Spleen (tissue), 11 donors: ENCODE measurements at regions not wholly inside any gene's neighbourhood (a gene's known extent, or its start where the extent isn't known, plus 50 kb on each side); places are given as distances from the start of the nearest gene placed in this dataset.
"Not testable (repeated sequence)": the region's sequence is repeated elsewhere in the genome, so short reads cannot be mapped to it uniquely, and the experiment has no call there.

Experiments used
- DNase-seq: peaks from one replicate; pipeline ENCODE4 v3.0.0-alpha.2; 2020
- H3K27ac ChIP-seq, 8 donors: fragments of 200-600 bp; sonication (generic) in 7 of 8; 1 replicate in 4 of 8; 2 replicates in 4 of 8; pipeline versions ENCODE4 v1.5.0 to v1.8.0; 2016 to 2021; ENCODE audit warnings: inconsistent platforms in 4 of 8, mild to moderate bottlenecking in 4 of 8, moderate library complexity in 1 of 8
- H3K27me3 ChIP-seq, 7 donors: fragments of 200-600 bp; sonication (generic) in 6 of 7; replicated peaks in 1 of 7; 1 replicate in 4 of 7; 2 replicates in 3 of 7; pipeline versions ENCODE4 v1.5.0 to v1.8.0; 2016 to 2021; ENCODE audit warnings: inconsistent platforms in 3 of 7, mild to moderate bottlenecking in 1 of 7
- H3K36me3 ChIP-seq, 6 donors: fragments of 200-600 bp; sonication (generic) in 5 of 6; 1 replicate in 4 of 6; 2 replicates in 2 of 6; pipeline versions ENCODE4 v1.5.0 to v1.8.0; 2016 to 2021; ENCODE audit warnings: inconsistent platforms in 2 of 6
- H3K4me1 ChIP-seq, 6 donors: fragments of 200-600 bp; sonication (generic) in 5 of 6; 1 replicate in 3 of 6; 2 replicates in 3 of 6; pipeline versions ENCODE4 v1.5.0 to v1.8.0; 2016 to 2021; ENCODE audit warnings: inconsistent platforms in 3 of 6
- H3K4me3 ChIP-seq, 8 donors: fragments of 200-600 bp; sonication (generic) in 7 of 8; 1 replicate in 4 of 8; 2 replicates in 4 of 8; pipeline versions ENCODE4 v1.5.0 to v1.8.0; 2016 to 2021; ENCODE audit warnings: inconsistent platforms in 4 of 8, mild to moderate bottlenecking in 4 of 8, moderate library complexity in 2 of 8
- H3K9me3 ChIP-seq, 8 donors: fragments of 200-600 bp; sonication (generic) in 7 of 8; 1 replicate in 4 of 8; 2 replicates in 4 of 8; pipeline versions ENCODE4 v1.5.0 to v1.8.0; 2016 to 2021; ENCODE audit warnings: inconsistent platforms in 4 of 8
- CTCF ChIP-seq, 11 experiments: fragments of 200-600 bp in 7 of 11; fragments of 450-650 bp in 4 of 11; sonication (generic) in 4 of 11; IDR thresholded peaks in 8 of 11; conservative IDR thresholded peaks in 3 of 11; 1 replicate in 7 of 11; 2 replicates in 4 of 11; pipeline versions ENCODE4 v1.4.0 to v1.8.0; 2016 to 2021; ENCODE audit warnings: antibody characterized with exemption in 11 of 11, inconsistent platforms in 4 of 11, mild to moderate bottlenecking in 1 of 11
- POLR2A ChIP-seq, 3 donors: fragments of 450-650 bp; IDR thresholded peaks; one replicate each; pipeline ENCODE4 v1.5.1; 2017; ENCODE audit warnings: antibody characterized with exemption in 3 of 3, mild to moderate bottlenecking in 1 of 3
- POLR2AphosphoS5 ChIP-seq, 3 donors: sonication (generic); formaldehyde crosslinking; IDR thresholded peaks; one replicate each; pipeline ENCODE4 v1.5.1; 2017; ENCODE audit warnings: antibody characterized with exemption in 3 of 3
- WGBS, 5 donors: extraction: QIAGEN DNeasy Blood & Tissue Kit in 3 of 5; methylation state at CpG; one replicate each; pipeline versions ENCODE4 v1.1.5 to v1.1.7; 2013 to 2018; 5-methylcytosine and 5-hydroxymethylcytosine counted together
- intact Hi-C: fragments of 100-400 bp; cut with DNase I; formaldehyde crosslinking; loops from one replicate; pipeline ENCODE4 v1.15.0; 2023; ENCODE audit warnings: low total_unique reads
- donor health status: healthy with polysubstance abuse.
- donor health status: DM: no; HTN: no; CAD: no; lungs with moderate emphysema.
- donor health status: DM: no; HTN: no; CAD: no.
- donor health status: Bipolar disorder and iron deficiency.
- donor health status: healthy.
- donor health status: DM: no; HTN: no; CAD: no.
- donor health status: DM: yes; HTN: yes; CAD: no.

GRCh38 chr2:147416099-147416498 lies 428.7 kb upstream of the ACVR2A start:
- H3K36me3 ChIP-seq = no peaks in the 10 kb centered on the region
- no peaks in the 10 kb centered on the region for H3K27me3 ChIP-seq
- H3K27ac ChIP-seq = no peak overlapping the region
- no peak for TF ChIP-seq POLR2AphosphoS5 (IDR thresholded peaks at IDR 0.05)
- no peak for TF ChIP-seq POLR2A (IDR thresholded peaks at IDR 0.05)
- no peak for TF ChIP-seq CTCF (IDR thresholded peaks at IDR 0.05 in 8 of 11, conservative IDR thresholded peaks at IDR 0.05 in 3 of 11)
- peaks cover 0 to 6% (median 1%) of the 10 kb centered on the region in 8 donors for H3K9me3 ChIP-seq
- intact Hi-C loops = no loop called here
- no peaks in the 10 kb centered on the region for H3K4me1 ChIP-seq
- no peak overlapping the region for H3K4me3 ChIP-seq
- no peak for DNase-seq
- 76 to 86% (median 81%) methylated on average over 4 of the region's 4 CpGs for WGBS, 5 donors

GRCh38 chr2:147414656-147415055 lies 430.2 kb upstream of the ACVR2A start:
- WGBS, 5 donors = 50 to 70% (median 57%) methylated on average over 1 of the region's 1 CpG

GRCh38 chr2:147408357-147408756 lies 436.5 kb upstream of the ACVR2A start:
- Histone ChIP-seq H3K36me3 (no peaks in the 10 kb centered on the region), H3K4me1 (no peaks in the 10 kb centered on the region), H3K9me3 (peaks cover 0 to 17% (median 4%) of the 10 kb centered on the region in 8 donors), H3K27me3 (no peaks in the 10 kb centered on the region), H3K4me3 (no peak overlapping the region), H3K27ac (no peak overlapping the region)
- 79 to 92% (median 85%) methylated on average over 2 of the region's 2 CpGs for WGBS, 5 donors
- TF ChIP-seq POLR2A (IDR thresholded peaks at IDR 0.05) (no peak), CTCF (IDR thresholded peaks at IDR 0.05 in 8 of 11, conservative IDR thresholded peaks at IDR 0.05 in 3 of 11) (no peak), POLR2AphosphoS5 (IDR thresholded peaks at IDR 0.05) (no peak)
- intact Hi-C loops = no loop called here
- no peak for DNase-seq

More at GRCh38 chr2:147414656-147415055, 430.2 kb upstream of the ACVR2A start:
- H3K27me3 ChIP-seq, DNase-seq, H3K4me1 ChIP-seq, intact Hi-C loops, H3K27ac ChIP-seq, H3K36me3 ChIP-seq, H3K4me3 ChIP-seq: not testable (repeated sequence)
- H3K9me3 ChIP-seq = peaks cover 0 to 17% (median 4%) of the 10 kb centered on the region in 8 donors

- Histone ChIP-seq H3K9me3 (peaks cover 0 to 6% (median 2%) of the 10 kb centered on the region in 8 donors), H3K27me3 (no peaks in the 10 kb centered on the region), H3K36me3 (no peaks in the 10 kb centered on the region), H3K4me3 (no peak overlapping the region), H3K27ac (no peak overlapping the region), H3K4me1 (no peaks in the 10 kb centered on the region)
- intact Hi-C loops = no loop called here
- DNase-seq = no peak
- 18 to 48% (median 29%) methylated on average over 1 of the region's 1 CpG for WGBS, 5 donors
- TF ChIP-seq POLR2AphosphoS5 (IDR thresholded peaks at IDR 0.05) (no peak), POLR2A (IDR thresholded peaks at IDR 0.05) (no peak), CTCF (IDR thresholded peaks at IDR 0.05 in 8 of 11, conservative IDR thresholded peaks at IDR 0.05 in 3 of 11) (no peak)
These were observed 439.2 kb upstream of the ACVR2A start for GRCh38 chr2:147405651-147406050.

- Histone ChIP-seq H3K27me3 (no peaks in the 10 kb centered on the region), H3K4me1 (no peaks in the 10 kb centered on the region), H3K27ac (no peak overlapping the region), H3K36me3 (no peaks in the 10 kb centered on the region), H3K4me3 (no peak overlapping the region), H3K9me3 (no peaks in the 10 kb centered on the region)
- DNase-seq = no peak
- intact Hi-C loops = no loop called here
- 74 to 85% (median 80%) methylated on average over 2 of the region's 2 CpGs for WGBS, 5 donors
- no peak for TF ChIP-seq POLR2A (IDR thresholded peaks at IDR 0.05)
- no peak for TF ChIP-seq POLR2AphosphoS5 (IDR thresholded peaks at IDR 0.05)
- no peak for TF ChIP-seq CTCF (IDR thresholded peaks at IDR 0.05 in 8 of 11, conservative IDR thresholded peaks at IDR 0.05 in 3 of 11)
These were observed 445.8 kb upstream of the ACVR2A start for GRCh38 chr2:147398996-147399395.
